ENCODE measurements at regions not wholly inside any gene's neighbourhood (a gene's known extent, or its start where the extent isn't known, plus 50 kb on each side); places are given as distances from the start of the nearest gene placed in this dataset.

GRCh38 chr9:16358751-16359150 is 511.7 kb downstream of the BNC2 start (continued):
- TF ChIP-seq REST (IDR thresholded peaks at IDR 0.05; ENCODE audit: low read depth, low read length): no peak
- TF ChIP-seq MEF2A (IDR thresholded peaks at IDR 0.05; ENCODE audit: borderline replicate concordance, low read depth): no peak
- TF ChIP-seq POLR2AphosphoS5 (IDR thresholded peaks at IDR 0.05; ENCODE audit: low read depth, low read length): no peak

All from SK-N-SH (cell line).